Tibial nerve (tissue), 4 donors: ENCODE measurements at regions not wholly inside any gene's neighbourhood (a gene's known extent, or its start where the extent isn't known, plus 50 kb on each side); places are given as distances from the start of the nearest gene placed in this dataset.

Source experiments
- EP300 ChIP-seq, 2 donors: sonication (generic); formaldehyde crosslinking; IDR thresholded peaks; one replicate each; pipeline ENCODE4 v1.6.1; 2017; ENCODE audit warnings: antibody characterized with exemption in 2 of 2, mild to moderate bottlenecking in 1 of 2
- POLR2A ChIP-seq, 2 donors: fragments of 450-650 bp; IDR thresholded peaks; one replicate each; pipeline ENCODE4 v1.6.1; 2017; ENCODE audit warnings: antibody characterized with exemption in 2 of 2, mild to moderate bottlenecking in 2 of 2, moderate library complexity in 2 of 2
- TF ChIP-seq, protein P1 (sequence below), 5 experiments: fragments of 200-600 bp in 3 of 5; fragments of 450-650 bp in 2 of 5; sonication (generic) in 3 of 5; IDR thresholded peaks; one replicate each; pipeline ENCODE4 v1.5.1; 2016 to 2019; ENCODE audit warnings: antibody characterized with exemption in 5 of 5, mild to moderate bottlenecking in 3 of 5, moderate library complexity in 2 of 5

DNA sequence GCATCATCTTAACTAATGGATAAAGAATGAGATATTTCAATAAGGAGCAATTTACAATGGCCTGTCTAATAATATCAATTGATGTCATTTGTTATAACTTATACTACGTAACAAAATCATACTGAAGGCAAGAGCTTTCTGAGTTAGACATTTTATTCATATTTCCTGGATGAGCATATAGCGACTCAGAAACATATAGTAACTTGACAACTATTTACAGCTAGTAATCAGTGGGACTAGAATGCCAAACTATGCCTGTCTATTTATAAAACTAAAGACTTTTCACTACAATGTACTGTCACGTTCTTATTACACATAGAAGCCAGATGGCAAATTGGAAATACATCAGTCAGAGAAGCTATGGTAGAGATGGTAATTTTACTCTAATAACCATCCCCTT is 766.2 kb upstream of the TMEFF2 start:
- TF ChIP-seq EP300 (IDR thresholded peaks at IDR 0.05) (no peak), POLR2A (IDR thresholded peaks at IDR 0.05) (no peak)
- TF ChIP-seq, protein P1, sequence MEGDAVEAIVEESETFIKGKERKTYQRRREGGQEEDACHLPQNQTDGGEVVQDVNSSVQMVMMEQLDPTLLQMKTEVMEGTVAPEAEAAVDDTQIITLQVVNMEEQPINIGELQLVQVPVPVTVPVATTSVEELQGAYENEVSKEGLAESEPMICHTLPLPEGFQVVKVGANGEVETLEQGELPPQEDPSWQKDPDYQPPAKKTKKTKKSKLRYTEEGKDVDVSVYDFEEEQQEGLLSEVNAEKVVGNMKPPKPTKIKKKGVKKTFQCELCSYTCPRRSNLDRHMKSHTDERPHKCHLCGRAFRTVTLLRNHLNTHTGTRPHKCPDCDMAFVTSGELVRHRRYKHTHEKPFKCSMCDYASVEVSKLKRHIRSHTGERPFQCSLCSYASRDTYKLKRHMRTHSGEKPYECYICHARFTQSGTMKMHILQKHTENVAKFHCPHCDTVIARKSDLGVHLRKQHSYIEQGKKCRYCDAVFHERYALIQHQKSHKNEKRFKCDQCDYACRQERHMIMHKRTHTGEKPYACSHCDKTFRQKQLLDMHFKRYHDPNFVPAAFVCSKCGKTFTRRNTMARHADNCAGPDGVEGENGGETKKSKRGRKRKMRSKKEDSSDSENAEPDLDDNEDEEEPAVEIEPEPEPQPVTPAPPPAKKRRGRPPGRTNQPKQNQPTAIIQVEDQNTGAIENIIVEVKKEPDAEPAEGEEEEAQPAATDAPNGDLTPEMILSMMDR (IDR thresholded peaks at IDR 0.05): no peak
